Ammon's horn (tissue), 1 donor: ENCODE measurements at regions not wholly inside any gene's neighbourhood (a gene's known extent, or its start where the extent isn't known, plus 50 kb on each side); places are given as distances from the start of the nearest gene placed in this dataset.
"Not testable (repeated sequence)": the region's sequence is repeated elsewhere in the genome, so short reads cannot be mapped to it uniquely, and the experiment has no call there.

Experiments used
- DNase-seq: peaks from one replicate; pipeline ENCODE4 v3.0.0-alpha.2; 2016; ENCODE audit warnings: low spot score

DNA sequence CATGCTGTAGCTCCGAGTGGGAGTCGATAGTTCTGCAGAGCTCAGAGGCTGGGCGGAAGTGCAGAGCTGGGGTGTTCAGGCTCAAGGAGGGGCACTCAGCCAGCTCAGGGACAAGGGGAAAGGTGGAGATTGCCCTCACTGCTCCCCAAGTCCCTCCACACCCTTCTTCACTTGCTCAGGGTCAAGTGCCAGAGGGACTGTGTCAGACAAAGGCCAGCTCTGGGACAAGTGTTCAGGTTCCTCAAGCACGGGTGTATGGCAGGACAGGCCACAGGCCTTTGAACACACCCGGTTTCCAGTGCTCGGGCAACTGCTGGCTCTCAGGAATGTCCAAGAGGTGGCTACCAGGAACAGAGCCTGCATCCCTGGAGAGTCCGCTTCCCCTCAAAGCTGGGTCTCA, 293.0 kb upstream of the PODXL start:
- no peak for DNase-seq

DNA sequence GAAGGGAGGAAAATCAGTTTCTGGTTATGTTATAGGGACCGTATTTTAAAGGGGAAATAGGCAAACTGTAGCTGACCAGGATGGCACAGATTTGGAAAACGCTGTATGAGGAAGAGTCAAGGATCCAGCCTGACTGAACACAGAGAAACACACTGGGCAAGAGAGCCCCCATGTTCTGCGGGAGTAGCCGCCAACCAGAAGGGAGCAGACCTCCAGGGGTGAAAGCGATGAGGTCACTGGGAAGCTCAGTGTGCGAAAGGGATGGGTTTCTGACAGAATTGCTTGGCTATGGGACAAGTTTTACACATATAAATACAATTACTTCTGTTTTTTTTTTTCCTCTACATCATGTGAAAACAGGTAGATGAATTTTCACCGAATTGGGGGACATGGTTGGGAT, 291.6 kb upstream of the PODXL start:
- no peak for DNase-seq

DNA sequence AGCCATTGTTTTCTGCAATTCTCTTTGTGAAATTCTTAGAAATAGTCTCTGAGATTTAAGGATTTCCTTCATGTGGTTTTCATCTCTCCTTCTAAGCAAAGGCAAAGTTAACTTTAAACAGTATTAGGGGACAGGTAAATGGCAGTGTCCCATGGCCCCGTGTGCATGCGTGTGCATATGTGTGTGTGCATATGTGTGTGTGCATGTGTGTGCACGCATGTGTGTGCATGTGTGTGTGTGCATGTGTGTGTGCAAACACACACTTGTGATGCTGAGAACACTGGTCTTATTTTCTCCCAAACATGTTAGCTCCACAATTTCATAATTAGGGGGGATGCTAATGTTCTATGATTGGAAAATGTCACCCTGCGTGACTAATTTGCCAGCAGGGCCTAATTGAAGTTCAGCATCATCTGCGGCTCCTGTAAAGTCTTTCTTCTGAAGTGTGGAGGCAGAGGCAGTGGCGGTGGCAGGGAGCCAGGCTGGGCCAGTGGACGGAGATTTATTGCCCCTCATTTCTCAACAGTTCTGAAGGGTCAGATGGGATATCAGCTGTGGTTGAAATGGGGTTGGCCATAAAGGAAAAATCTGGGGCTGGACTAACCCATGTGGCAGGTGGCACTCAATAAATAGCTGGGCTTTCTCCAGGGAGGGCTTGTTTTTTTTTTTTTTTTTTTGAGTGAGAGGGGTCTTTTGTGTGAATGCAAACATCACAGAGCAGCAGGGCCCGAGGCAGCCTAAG, 289.3 kb upstream of the PODXL start:
- DNase-seq = no peak

DNA sequence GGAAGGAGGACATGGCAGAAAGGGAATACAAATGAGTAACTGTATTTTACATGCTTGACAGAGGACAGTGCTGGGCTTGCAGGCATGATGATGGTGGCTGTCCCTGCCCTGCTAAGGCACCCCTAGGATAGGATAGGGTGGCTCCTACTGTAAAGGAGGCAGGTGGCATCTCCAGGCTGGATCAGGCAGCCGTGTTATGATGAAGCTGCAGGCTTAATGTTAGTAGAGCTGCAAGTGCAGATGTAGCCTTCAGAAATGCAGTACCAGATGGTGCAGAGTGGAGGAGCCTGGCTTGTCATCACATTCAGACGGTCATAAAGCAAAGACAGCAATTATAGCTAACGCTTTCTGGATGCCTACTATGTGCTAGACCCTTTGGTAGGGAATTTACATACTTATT, 287.9 kb upstream of the PODXL start:
- DNase-seq = peak; percentile 21

DNA sequence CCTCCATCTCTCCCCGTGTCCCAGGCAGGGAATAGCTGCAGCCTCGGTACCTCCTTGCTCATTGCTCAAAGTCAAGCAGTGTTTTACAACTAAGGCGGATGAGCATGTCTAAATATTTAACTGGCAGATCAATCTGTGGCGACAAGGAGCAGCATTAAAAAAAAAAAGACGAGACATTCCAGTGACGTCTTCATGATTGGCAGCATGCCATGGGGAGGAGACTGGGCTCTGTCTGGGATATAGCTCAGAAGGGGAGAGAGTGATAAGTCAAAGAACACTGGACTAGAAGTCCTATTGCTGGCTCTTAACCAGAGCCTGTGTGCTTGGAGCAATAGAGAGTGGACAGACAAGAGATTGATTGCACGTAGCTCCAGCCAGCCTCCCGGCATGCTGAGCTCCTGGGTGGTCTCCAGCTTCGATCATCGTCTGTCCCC, 287.5 kb upstream of the PODXL start:
- DNase-seq = no peak

DNA sequence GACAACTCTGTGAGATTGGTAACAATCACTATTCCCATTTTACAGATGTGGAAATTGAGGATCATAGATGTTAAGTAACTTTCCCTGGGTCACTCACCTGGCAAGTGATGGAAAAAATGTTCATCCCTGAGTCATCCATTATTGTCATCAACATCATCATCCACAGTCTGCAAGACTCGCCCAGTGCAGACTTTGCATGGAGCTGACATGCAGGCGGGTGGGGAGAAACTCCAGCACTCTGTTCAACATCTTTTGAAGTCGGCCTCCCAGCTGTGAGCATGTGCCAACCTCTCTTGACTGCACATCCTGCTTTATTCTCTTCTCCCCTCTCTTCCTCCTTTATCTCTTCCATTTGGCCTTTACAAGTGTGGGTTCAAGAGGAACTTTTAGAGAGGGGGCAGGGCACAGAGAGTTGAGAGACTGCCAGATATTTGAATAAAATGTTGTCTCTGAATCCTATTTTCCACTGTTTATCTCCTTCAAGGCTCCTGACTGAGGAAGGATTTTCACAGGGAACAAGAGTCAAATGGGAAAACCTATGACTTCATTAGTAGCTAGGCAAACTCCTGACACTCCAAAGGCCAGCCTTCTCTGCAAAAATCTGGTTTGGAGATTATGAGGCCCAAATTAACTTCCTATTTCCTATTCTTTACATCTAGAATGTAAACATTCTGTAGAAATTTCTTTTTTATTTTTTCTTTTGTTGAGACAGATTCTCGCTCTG, 283.7 kb upstream of the PODXL start:
- DNase-seq = no peak

DNA sequence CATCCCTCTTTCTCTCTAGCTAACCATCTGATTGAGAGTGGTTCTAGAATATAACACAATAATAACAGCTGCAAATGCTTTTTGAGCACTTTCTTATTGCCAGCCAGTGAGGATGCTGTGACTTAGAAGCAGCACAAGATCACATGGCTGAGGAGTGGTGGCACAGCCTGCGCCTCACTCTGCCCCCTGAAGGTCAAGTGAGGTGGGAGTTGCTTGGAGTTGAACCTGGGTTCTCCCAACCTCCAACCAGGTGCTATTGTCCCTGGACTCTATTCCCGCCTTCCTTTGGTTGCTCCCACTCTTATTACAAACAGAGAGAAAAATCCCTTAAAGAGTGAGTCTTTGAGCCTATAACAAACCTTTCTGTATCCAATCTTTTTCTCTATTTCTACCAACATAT, 280.3 kb upstream of the PODXL start:
- no peak for DNase-seq

DNA sequence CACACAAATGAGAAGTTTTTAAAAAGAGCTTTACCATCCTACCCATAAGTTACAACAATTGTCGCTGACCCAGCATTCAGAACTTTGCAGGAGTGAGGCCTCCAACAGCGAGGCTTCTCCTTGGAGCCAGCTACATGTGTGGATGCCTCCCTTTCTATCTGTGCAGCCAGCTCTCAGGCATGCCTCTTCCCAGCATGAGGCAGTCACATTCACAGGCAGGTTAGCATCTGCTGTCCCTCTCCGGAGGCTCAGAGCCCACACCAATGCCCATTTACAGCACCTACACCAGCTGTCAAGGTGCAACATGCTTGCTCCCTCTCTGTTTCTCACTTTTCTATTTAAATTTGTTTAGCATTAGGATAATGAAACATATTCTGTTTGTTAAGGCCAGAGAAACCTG, 278.7 kb upstream of the PODXL start:
- DNase-seq = no peak

DNA sequence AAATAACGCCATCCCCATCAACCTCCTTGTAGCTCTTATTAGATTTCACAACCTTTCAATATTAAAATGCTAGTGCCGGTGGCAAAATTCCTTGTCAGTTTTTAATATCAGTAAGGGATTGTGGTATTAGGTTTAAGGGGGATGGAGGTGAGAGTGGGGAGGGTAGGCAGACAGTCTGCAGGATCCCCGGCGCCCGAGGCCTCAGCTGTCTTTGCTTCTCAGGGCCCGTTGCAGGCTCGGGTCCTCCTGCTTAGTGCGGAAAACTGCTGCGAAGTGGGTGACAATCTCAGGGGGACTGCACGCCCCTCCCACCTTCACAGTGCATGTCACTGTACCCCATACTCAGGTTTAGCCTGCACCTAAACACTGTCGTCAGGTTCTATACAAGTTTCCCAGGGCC, 274.3 kb upstream of the PODXL start:
- no peak for DNase-seq

DNA sequence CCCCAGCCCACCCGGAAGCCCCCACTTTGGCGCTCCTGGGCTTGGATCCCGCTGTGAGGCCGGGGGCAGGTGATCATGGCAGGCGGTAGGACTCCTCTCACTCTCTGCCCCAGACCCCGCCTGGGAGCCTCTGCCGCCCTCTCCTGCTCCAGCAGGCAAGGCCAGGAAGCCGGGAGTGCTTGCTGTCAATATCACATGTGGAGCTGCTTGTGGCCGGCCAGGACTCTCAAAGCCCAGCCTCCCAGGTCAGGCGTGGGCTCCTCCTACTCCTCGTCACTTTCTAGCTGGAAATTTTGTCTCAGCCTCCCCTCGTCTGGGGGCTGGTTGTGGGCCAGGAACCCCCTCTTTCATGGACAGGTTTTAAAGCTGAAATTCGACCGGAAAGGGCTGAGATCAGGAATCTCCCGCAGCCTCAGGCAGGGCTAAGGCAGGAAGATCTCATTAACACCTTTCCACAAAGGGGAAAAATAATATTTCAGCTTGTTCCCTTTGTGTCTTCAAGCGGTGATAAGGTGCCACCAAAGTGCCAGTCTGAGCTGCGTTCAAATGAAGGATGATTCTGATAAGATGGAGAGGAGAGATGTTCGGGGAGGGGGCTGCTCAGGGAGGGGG, 273.6 kb upstream of the PODXL start:
- no peak for DNase-seq

DNA sequence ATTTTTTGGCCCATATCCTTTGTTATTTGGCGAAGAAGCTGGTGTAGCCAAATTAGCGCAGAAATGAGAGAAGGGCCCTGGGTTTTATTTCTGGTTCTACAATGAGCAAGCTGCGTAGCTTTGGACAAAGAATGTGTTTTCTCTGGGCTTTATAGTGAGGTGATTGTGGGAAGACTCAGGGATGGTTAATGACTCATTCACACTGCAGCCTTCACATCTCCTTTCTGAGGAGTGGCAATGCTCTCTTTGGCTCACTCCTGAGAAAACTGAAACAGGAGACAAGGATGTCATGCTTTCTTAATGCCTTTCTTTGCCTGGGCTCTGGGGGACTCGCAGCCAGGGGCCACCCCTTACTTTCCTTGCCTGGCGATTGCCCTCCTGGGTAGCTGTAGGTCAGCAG, 271.0 kb upstream of the PODXL start:
- no peak for DNase-seq

DNA sequence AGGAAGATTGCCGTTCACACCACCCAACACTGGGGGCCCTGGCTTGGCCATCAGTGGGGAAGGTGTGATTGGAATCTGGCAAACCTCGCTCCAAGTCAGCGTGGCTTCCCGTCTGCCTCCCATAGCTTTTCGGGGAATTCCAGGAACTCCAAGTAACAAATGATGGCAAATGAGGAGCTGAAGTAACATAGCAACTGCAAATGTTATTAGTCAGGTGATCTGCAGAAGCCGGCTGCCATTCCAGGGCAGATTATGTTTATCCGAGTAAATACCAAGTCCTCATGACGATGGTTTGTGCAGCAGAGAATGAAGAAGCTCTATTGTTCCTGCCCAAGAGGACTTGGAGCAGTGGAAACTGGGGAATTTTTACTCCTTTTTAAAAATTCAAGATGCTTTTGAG, 270.5 kb upstream of the PODXL start:
- peak; percentile 27 for DNase-seq

DNA sequence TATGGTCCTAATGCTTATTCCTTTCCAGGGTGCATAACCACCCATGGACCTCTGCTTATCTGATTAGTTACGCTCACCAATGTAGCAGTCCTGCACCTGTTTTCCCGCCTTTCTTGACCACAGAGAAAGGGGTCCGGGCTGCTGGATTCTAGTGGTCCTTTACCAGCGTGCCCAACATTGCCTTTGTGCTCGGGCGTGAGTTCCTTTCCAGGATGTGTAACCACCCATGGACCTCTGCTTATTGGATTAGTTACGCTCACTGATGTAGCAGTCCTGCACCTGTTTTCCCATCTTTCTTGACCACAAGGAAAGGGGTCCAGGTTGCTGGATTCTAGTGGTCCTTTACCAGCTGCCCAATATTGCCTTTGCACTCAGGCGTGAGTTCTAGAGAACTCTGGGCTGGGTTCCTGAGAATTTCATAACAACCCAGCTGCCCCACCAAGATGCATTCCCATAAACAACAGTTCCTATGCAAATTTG, 267.6 kb upstream of the PODXL start:
- DNase-seq = not testable (repeated sequence)

DNA sequence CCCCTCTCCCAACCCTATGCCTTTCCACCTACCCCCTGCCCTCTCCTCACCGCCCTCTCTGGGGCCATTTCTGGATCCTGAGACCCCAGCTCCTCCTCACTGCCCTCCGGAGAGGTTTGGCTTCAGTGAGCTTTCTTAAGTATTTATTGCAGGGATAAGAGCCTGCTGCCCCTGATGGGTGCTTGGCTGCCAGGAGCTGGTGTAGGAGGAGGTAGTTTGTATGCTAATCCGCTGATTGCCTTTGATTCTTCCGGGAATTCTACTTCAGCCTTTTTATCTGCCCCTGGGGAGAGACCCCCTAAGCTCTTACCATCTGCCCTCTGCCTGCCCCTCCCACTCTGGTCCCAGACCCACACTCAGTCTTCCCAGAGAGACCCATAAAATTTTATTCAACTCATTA, 263.5 kb upstream of the PODXL start:
- DNase-seq = no peak

DNA sequence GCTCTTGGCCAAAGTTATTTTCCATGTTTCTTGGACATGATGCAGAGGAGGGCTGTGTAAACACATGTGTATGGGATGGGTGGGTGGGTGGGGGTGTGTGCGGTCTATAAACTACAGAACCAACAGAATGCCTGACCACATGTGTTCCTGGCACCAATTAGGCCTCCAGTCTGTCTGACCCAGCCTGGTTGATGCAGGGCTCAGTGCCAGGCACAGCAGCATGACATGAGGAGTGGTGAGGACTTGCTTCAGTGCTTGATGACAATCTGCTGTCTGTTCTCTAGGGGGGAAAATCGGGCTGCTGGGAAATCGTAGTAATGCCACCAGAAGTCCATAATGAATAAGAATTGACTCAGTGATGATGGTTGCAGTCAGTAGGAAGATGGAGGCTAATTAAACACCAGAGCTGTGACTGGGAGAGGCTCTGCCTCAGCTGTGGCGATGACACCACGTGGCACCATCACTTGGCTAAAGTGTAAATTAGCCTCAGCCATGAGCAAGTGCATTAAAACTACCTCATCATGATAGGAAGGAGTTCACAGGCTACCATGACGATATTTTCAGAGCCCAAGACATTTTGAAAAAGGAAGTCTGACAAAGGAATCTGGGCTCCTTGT, 260.1 kb upstream of the PODXL start:
- DNase-seq = peak; percentile 12

DNA sequence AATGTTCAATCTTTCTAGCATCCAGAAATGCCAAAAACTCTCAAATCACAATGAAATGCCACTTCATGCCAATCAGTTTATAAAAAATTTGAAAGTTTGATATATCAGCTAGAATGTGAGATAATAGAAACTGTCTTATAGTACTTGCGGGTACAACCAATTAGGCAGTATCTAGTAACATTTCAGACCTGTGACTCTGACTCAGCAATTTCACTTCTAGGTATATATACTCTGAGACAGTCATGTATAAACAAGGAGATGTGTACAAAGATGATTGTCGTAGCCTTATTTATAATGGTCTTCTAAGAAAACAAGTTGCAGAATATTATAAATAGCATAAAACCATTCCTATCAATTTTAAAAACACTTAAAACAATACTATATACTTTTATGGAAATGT, 252.3 kb upstream of the PODXL start:
- DNase-seq = no peak

DNA sequence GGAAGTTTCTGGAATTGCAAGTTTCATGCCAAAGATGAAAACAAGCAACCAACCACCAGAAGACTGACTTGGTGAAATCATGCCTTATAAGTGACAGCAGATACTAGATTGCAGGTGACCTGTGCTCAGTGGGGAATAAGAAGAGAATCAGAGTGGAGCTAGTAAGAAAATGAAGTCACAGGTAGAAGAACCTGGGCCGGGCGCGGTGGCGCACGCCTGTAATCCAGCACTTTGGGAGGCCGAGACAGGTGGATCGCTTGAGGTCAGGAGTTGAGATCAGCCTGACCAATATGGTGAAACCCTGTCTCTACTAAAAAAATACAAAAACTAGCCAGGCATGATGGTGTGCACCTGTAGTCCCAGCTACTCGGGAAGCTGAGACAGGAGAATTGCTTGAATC, 251.7 kb upstream of the PODXL start:
- not testable (repeated sequence) for DNase-seq

DNA sequence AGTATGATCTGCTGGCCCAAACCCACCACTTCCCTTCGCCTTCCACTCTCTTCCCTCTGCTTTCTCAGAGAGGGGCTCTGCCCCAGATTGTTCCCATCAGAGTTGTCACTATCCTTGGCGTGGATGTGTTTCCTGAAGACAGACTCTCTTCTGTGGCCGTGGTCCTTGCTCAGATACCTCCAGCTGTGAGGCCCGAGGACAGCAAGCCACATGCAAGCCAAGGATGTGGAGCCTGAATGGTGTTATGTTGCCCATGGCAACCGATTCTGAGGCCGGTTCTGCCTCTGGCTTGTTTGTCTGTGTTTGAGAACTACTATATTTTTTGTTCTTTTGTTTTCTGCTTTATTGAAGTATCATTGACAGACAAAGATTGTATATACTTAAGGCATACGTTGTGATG, 247.4 kb upstream of the PODXL start:
- DNase-seq = peak; percentile 9

DNA sequence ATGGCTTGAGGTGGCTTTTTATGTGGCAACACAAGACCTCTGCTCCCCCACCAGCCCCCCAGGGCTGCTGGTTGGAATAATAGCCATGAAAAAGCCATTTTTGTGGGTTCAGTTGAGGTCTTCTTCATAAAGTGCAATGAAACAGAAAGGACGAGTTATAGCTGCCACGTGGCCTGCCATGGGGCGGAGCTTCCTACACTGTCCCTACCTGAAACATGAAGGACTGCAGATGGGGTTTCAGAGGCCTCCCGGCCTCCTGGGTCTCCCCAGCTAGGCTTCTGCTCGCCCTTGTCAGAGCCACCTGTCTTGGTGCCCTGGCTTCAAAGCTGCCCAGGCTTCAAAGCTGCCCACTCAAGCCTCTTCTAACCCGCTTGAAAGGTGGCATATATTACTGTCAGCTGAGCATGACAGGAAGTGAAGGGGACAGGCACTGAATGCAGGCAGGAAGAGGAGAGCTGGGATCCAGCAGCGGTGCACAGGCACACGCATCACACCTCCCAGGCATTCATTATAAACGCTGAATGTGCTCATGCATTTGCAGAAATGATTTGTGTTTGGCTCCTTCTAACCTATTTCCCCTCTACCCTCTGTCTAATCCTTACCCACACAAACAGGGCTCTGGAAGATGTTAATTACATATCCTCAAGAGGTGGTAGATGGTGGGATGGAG, 245.9 kb upstream of the PODXL start:
- no peak for DNase-seq

DNA sequence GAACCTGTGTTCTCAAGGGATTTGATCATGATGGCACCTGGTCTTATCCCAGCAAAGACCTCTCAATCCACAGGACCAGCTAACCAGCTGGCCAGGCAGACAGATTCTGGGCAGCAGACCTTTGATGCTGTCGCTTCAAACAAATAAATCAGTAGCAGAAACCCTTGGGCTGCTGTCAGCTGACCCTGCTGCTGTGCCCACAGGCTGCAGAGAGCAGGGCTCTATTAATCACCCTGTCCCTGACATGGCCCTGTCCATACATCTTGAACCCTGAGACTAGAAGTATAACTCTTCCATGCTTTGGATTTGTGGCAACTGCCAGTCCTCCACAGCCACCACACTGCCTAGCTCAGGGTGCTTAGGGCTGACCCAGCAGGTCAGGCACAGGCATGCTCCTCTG, 244.1 kb upstream of the PODXL start:
- no peak for DNase-seq

DNA sequence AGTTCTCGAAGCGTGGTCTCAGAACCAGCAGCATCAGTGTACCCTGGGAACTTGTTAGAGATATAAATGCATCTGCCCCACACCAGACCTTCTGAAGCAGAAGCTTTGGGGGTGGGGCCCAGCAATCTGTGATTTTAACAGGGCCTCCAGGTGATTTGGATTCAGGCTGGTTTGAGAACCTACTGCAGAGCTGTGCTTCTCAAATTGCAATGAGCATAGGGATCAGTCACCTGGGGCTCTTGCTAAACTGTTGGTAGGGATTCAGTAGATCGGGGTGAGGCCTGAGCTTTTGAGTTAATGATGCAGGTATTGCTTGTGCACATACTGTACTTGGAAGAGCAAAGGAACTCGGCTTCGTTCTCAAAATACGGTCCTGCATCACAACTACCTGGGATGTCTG, 243.6 kb upstream of the PODXL start:
- DNase-seq = no peak

DNA sequence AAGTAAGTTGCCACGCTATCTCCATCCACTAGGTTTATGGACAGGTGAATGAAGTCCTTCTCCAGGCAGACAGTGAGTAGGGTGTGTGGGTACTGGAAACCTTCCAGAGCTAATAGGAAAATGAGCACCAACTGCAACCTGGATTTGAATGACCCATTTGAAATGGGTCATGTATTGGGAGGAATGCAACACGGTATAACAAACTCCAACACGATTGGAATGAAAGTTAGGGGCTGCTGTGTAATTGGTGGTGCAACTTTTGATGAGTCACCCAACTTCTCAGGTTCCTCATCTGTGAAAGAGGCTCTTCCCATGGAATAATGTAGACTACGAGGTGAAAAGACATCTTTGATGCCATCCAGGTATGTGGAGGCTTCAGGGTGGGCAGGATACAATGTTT, 241.4 kb upstream of the PODXL start:
- no peak for DNase-seq
